Bronchial epithelial cell (primary cell): ENCODE measurements at regions not wholly inside any gene's neighbourhood (a gene's known extent, or its start where the extent isn't known, plus 50 kb on each side); places are given as distances from the start of the nearest gene placed in this dataset.
A peak's percentile ranks its signal among the peaks of the same experiment; 100 is the strongest.

ENCODE experiments used
- DNase-seq: peaks from one replicate; pipeline ENCODE4 v3.0.0-alpha.2; 2010; ENCODE audit warnings: low read depth
- FAIRE-seq: peaks from 2 replicates; lab custom pipeline; 2011; peaks lifted over from hg19 to GRCh38; lab: Jason Lieb, UNC
- H3K27me3 ChIP-seq: 2 replicates; pipeline ENCODE4 v1.5.1; 2011; ENCODE audit warnings: low read length; ENCODE audit not compliant: control insufficient read depth, insufficient read depth
- H3K36me3 ChIP-seq: 2 replicates; pipeline ENCODE4 v1.5.1; 2011; ENCODE audit warnings: low read length; ENCODE audit not compliant: control insufficient read depth, insufficient read depth
- H3K4me3 ChIP-seq: 2 replicates; pipeline ENCODE4 v1.5.1; 2011; ENCODE audit warnings: mild to moderate bottlenecking, low read depth, low read length, control low read depth
- CTCF ChIP-seq: IDR thresholded peaks from 2 replicates; pipeline ENCODE4 v1.5.1; 2011; ENCODE audit warnings: mild to moderate bottlenecking, moderate library complexity, low read length, control low read depth, inconsistent platforms; ENCODE audit not compliant: insufficient read depth, severe bottlenecking

GRCh38 chr2:38474021-38474456 is 97.0 kb upstream of the ATL2 start:
- TF ChIP-seq CTCF: no peak
- FAIRE-seq: no peak
- Histone ChIP-seq H3K36me3 (no peaks in the 10 kb centered on the region), H3K27me3 (no peaks in the 10 kb centered on the region), H3K4me3 (no peak overlapping the region)
- DNase-seq: peak; percentile 62

- no peak for FAIRE-seq
Observed at GRCh38 chr2:38473333-38474005, 96.4 kb upstream of the ATL2 start.

GRCh38 chr2:38470115-38470514 is 93.0 kb upstream of the ATL2 start:
- TF ChIP-seq CTCF: no peak
- no peaks in the 10 kb centered on the region for H3K27me3 ChIP-seq
- H3K36me3 ChIP-seq: no peaks in the 10 kb centered on the region
- H3K4me3 ChIP-seq: no peak overlapping the region
- no peak for FAIRE-seq
- no peak for DNase-seq

More at GRCh38 chr2:38473333-38474005, 96.4 kb upstream of the ATL2 start:
- no peak overlapping the region for H3K4me3 ChIP-seq
- no peak for DNase-seq
- no peak for TF ChIP-seq CTCF
- H3K36me3 ChIP-seq: no peaks in the 10 kb centered on the region
- H3K27me3 ChIP-seq: no peaks in the 10 kb centered on the region

GRCh38 chr2:38467768-38468455 is 90.8 kb upstream of the ATL2 start:
- H3K36me3 ChIP-seq: no peaks in the 10 kb centered on the region
- DNase-seq (no peak), FAIRE-seq (no peak)
- no peak for TF ChIP-seq CTCF
- H3K4me3 ChIP-seq: no peak overlapping the region
- H3K27me3 ChIP-seq: no peaks in the 10 kb centered on the region

GRCh38 chr2:38466876-38467767 is 90.0 kb upstream of the ATL2 start:
- no peak for DNase-seq
- Histone ChIP-seq H3K27me3 (no peaks in the 10 kb centered on the region), H3K36me3 (no peaks in the 10 kb centered on the region), H3K4me3 (no peak overlapping the region)
- TF ChIP-seq CTCF: no peak
- FAIRE-seq: no peak
